H9 (cell line): ENCODE measurements at regions not wholly inside any gene's neighbourhood (a gene's known extent, or its start where the extent isn't known, plus 50 kb on each side); places are given as distances from the start of the nearest gene placed in this dataset.

Experiments used
- DNase-seq: peaks from one replicate; pipeline ENCODE4 v3.0.0-alpha.2; 2017
- H2AFZ ChIP-seq: one replicate; pipeline ENCODE4 v1.6.1; 2013; ENCODE audit warnings: mild to moderate bottlenecking, low read length, control low read depth, moderate library complexity
- H2AK5ac ChIP-seq: 2 replicates; pipeline ENCODE4 v1.6.1; 2013; ENCODE audit warnings: low read length, control low read depth, mixed read lengths; ENCODE audit not compliant: insufficient read length
- H2BK120ac ChIP-seq: one replicate; pipeline ENCODE4 v1.6.1; 2013; ENCODE audit warnings: low read depth, mild to moderate bottlenecking, low read length, control low read depth, inconsistent platforms; ENCODE audit not compliant: poor library complexity, severe bottlenecking
- H2BK12ac ChIP-seq: 2 replicates; pipeline ENCODE4 v1.6.1; 2013; ENCODE audit warnings: low read length, control low read depth, mixed read lengths, low read depth; ENCODE audit not compliant: insufficient read length
- H2BK15ac ChIP-seq: 2 replicates; pipeline ENCODE4 v1.6.1; 2013; ENCODE audit warnings: low read depth, low read length, control low read depth
- H2BK20ac ChIP-seq: one replicate; pipeline ENCODE4 v1.6.1; 2013; ENCODE audit warnings: low read depth, mild to moderate bottlenecking, low read length, control low read depth, inconsistent platforms; ENCODE audit not compliant: poor library complexity, severe bottlenecking
- H2BK5ac ChIP-seq: 2 replicates; pipeline ENCODE4 v1.6.1; 2013; ENCODE audit warnings: low read length, control low read depth, mixed read lengths; ENCODE audit not compliant: insufficient read length
- H3K14ac ChIP-seq: 2 replicates; pipeline ENCODE4 v1.6.1; 2013; ENCODE audit warnings: low read length, control low read depth; ENCODE audit not compliant: insufficient read depth
- H3K18ac ChIP-seq: 2 replicates; pipeline ENCODE4 v1.6.1; 2013; ENCODE audit warnings: low read depth, mild to moderate bottlenecking, mixed read lengths, low read length, control low read depth; ENCODE audit not compliant: insufficient read length
- H3K23ac ChIP-seq: 2 replicates; pipeline ENCODE4 v1.6.1; 2013; ENCODE audit warnings: low read length, control low read depth, mixed read lengths, low read depth; ENCODE audit not compliant: insufficient read length
- H3K23me2 ChIP-seq: 2 replicates; pipeline ENCODE4 v1.6.1; 2013; ENCODE audit warnings: low read depth, mild to moderate bottlenecking, mixed read lengths, low read length, control low read depth; ENCODE audit not compliant: insufficient read length, poor library complexity, severe bottlenecking
- H3K27ac ChIP-seq: 2 replicates; pipeline ENCODE4 v1.5.1; 2013; ENCODE audit warnings: low read length, control low read depth, mixed read lengths, low read depth; ENCODE audit not compliant: insufficient read length
- H3K27me3 ChIP-seq: 2 replicates; pipeline ENCODE4 v1.6.1; 2013; ENCODE audit warnings: low read length, control low read depth, inconsistent platforms; ENCODE audit not compliant: insufficient read depth
- H3K4ac ChIP-seq: 2 replicates; pipeline ENCODE4 v1.6.1; 2013; ENCODE audit warnings: low read depth, mild to moderate bottlenecking, control low read depth, inconsistent platforms, low read length, moderate library complexity
- H3K4me1 ChIP-seq: 2 replicates; pipeline ENCODE4 v1.6.1; 2013; ENCODE audit warnings: low read length, control low read depth, inconsistent platforms; ENCODE audit not compliant: insufficient read depth
- H3K4me2 ChIP-seq: 2 replicates; pipeline ENCODE4 v1.6.1; 2013; ENCODE audit warnings: low read length, control low read depth, mixed read lengths; ENCODE audit not compliant: insufficient read length, insufficient read depth
- H3K56ac ChIP-seq: 2 replicates; pipeline ENCODE4 v1.6.1; 2013; ENCODE audit warnings: low read depth, mild to moderate bottlenecking, mixed read lengths, low read length, control low read depth; ENCODE audit not compliant: insufficient read length
- H3K79me1 ChIP-seq: 2 replicates; pipeline ENCODE4 v1.6.1; 2013; ENCODE audit warnings: low read depth, mild to moderate bottlenecking, moderate library complexity, low read length, control low read depth, inconsistent platforms; ENCODE audit not compliant: insufficient read depth, poor library complexity, severe bottlenecking
- H3K79me2 ChIP-seq: 2 replicates; pipeline ENCODE4 v1.6.1; 2013; ENCODE audit warnings: low read length, control low read depth, inconsistent platforms; ENCODE audit not compliant: insufficient read depth
- H3K9ac ChIP-seq: 2 replicates; pipeline ENCODE4 v1.6.1; 2013; ENCODE audit warnings: low read length, control low read depth, mixed read lengths; ENCODE audit not compliant: insufficient read length; ENCODE audit errors: extremely low read depth
- H3K9me3 ChIP-seq: one replicate; pipeline ENCODE4 v1.6.1; 2013; ENCODE audit warnings: low read depth, low read length, inconsistent platforms; ENCODE audit not compliant: control insufficient read depth
- H3T11ph ChIP-seq: one replicate; pipeline ENCODE4 v1.6.1; 2013; ENCODE audit warnings: mild to moderate bottlenecking, low read length, control low read depth, inconsistent platforms
- H4K20me1 ChIP-seq: one replicate; pipeline ENCODE4 v1.6.1; 2013; ENCODE audit not compliant: control insufficient read depth, insufficient read length, insufficient read depth
- H4K5ac ChIP-seq: 2 replicates; pipeline ENCODE4 v1.6.1; 2013; ENCODE audit warnings: low read depth, mild to moderate bottlenecking, mixed read lengths, low read length, control low read depth; ENCODE audit not compliant: insufficient read length
- H4K8ac ChIP-seq: replicated peaks from 2 replicates; pipeline ENCODE4 v1.6.1; 2013; ENCODE audit warnings: low read length, control low read depth, mixed read lengths, low read depth; ENCODE audit not compliant: insufficient read length
- H4K91ac ChIP-seq: 2 replicates; pipeline ENCODE4 v1.6.1; 2013; ENCODE audit warnings: low read depth, mild to moderate bottlenecking, moderate library complexity, mixed read lengths, low read length, control low read depth; ENCODE audit not compliant: insufficient read length
- H3K27ac Mint-ChIP-seq, 3 experiments: 2 replicates in 2 of 3; 3 replicates in 1 of 3; pipeline ENCODE4 v1.8.0; 2020 to 2021; ENCODE audit warnings: mixed read lengths in 3 of 3, mild to moderate bottlenecking in 1 of 3, moderate library complexity in 1 of 3
- H3K27me3 Mint-ChIP-seq: 2 replicates; pipeline ENCODE4 v1.8.0; 2021; ENCODE audit warnings: low read depth, mild to moderate bottlenecking, moderate library complexity, mixed read lengths
- H3K36me3 Mint-ChIP-seq, 3 experiments: 2 replicates in 2 of 3; 3 replicates in 1 of 3; pipeline ENCODE4 v1.8.0; 2020 to 2021; ENCODE audit warnings: low read depth in 3 of 3, mixed read lengths in 3 of 3; ENCODE audit not compliant: insufficient read depth in 1 of 3
- H3K4me1 Mint-ChIP-seq, 2 experiments: 2 replicates each; pipeline ENCODE4 v1.8.0; 2020; ENCODE audit warnings: mixed read lengths in 2 of 2
- H3K4me3 Mint-ChIP-seq, 2 experiments: 2 replicates in 1 of 2; 3 replicates in 1 of 2; pipeline ENCODE4 v1.8.0; 2020 to 2021; ENCODE audit warnings: mild to moderate bottlenecking in 2 of 2, mixed read lengths in 2 of 2, moderate library complexity in 1 of 2
- H3K9me3 Mint-ChIP-seq, 2 experiments: 2 replicates in 1 of 2; 3 replicates in 1 of 2; pipeline ENCODE4 v1.8.0; 2020; ENCODE audit warnings: mild to moderate bottlenecking in 2 of 2, mixed read lengths in 2 of 2, moderate library complexity in 1 of 2
- WGBS: extraction: QIAGEN DNeasy Blood & Tissue Kit; methylation state at CpG from one replicate; pipeline ENCODE4 v1.1.7; 2013; ENCODE audit warnings: missing lambda C conversion rate, low lambda C conversion rate, mixed read lengths; ENCODE audit not compliant: insufficient read length; ENCODE audit errors: extremely low coverage; 5-methylcytosine and 5-hydroxymethylcytosine counted together
- TF ChIP-seq, protein P1 (sequence below): fragments of 200-600 bp; sonication (generic); conservative IDR thresholded peaks from 3 replicates; pipeline ENCODE4 v1.8.0; 2021; ENCODE audit warnings: antibody characterized with exemption, mild to moderate bottlenecking

DNA sequence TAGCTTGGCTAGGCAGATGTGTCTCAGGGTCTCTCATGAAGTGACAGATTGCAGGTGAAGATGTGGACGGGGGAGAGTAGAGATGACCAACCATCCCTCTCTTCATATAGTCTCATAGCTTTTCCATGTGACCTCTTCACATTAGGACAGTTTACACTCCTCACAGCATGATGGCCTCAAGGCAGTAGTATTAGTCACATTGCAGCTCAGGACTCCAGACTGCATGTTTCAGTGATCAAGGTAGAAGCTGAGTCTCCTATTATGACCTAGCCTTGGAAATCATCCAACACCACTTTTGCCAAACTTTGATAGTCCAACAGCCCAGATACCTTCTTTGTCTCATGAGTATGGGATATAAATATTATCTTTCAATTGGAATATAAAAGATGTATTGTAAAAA lies 147.7 kb downstream of the GASK1B start:
- Histone ChIP-seq H3K9me3 (no peaks in the 10 kb centered on the region), H4K5ac (no peak overlapping the region), H2BK12ac (no peak overlapping the region), H3K79me2 (no peaks in the 10 kb centered on the region), H2AFZ (no peak overlapping the region), H4K20me1 (no peaks in the 10 kb centered on the region), H3K27me3 (no peaks in the 10 kb centered on the region), H3K4ac (no peak overlapping the region), H3K18ac (no peak overlapping the region), H3K23ac (no peak overlapping the region), H3T11ph (no peak overlapping the region), H3K4me1 (no peaks in the 10 kb centered on the region), H2BK20ac (no peak overlapping the region), H3K27ac (no peak overlapping the region), H3K56ac (no peak overlapping the region), H4K8ac (no peak overlapping the region), H3K14ac (no peak overlapping the region), H2BK120ac (no peak overlapping the region), H3K4me2 (no peak overlapping the region), H2BK5ac (no peak overlapping the region), H2AK5ac (no peak overlapping the region), H2BK15ac (no peak overlapping the region), H3K23me2 (no peaks in the 10 kb centered on the region), H4K91ac (no peak overlapping the region), H3K79me1 (no peaks in the 10 kb centered on the region), H3K9ac (no peak overlapping the region)
- H3K36me3 Mint-ChIP-seq, result peaks cover 0 to 8% (median 0%) of the 10 kb centered on the region in 3 experiments; a peak in 3 of 7 replicates
- H3K4me3 Mint-ChIP-seq, result no peak overlapping the region
- H3K27me3 Mint-ChIP-seq, result no peaks in the 10 kb centered on the region
- no peak overlapping the region for H3K27ac Mint-ChIP-seq
- no CpG with 5 or more reads among the region's 1 CpG for WGBS
- TF ChIP-seq, protein P1, sequence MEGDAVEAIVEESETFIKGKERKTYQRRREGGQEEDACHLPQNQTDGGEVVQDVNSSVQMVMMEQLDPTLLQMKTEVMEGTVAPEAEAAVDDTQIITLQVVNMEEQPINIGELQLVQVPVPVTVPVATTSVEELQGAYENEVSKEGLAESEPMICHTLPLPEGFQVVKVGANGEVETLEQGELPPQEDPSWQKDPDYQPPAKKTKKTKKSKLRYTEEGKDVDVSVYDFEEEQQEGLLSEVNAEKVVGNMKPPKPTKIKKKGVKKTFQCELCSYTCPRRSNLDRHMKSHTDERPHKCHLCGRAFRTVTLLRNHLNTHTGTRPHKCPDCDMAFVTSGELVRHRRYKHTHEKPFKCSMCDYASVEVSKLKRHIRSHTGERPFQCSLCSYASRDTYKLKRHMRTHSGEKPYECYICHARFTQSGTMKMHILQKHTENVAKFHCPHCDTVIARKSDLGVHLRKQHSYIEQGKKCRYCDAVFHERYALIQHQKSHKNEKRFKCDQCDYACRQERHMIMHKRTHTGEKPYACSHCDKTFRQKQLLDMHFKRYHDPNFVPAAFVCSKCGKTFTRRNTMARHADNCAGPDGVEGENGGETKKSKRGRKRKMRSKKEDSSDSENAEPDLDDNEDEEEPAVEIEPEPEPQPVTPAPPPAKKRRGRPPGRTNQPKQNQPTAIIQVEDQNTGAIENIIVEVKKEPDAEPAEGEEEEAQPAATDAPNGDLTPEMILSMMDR, result no peak
- DNase-seq, result no peak
- peaks cover 6 to 10% of the 10 kb centered on the region in 2 experiments; a peak in 3 of 5 replicates for H3K9me3 Mint-ChIP-seq
- peaks cover 0 to 3% of the 10 kb centered on the region in 2 experiments; a peak in 2 of 4 replicates for H3K4me1 Mint-ChIP-seq
